Panc1 (cell line): ENCODE measurements at regions not wholly inside any gene's neighbourhood (a gene's known extent, or its start where the extent isn't known, plus 50 kb on each side); places are given as distances from the start of the nearest gene placed in this dataset.

Source experiments
- ATAC-seq: fragments of 200-7000 bp; cut with Tn5 transposase; 2 replicates; pipeline ENCODE4 v1.9.1; 2020; ENCODE audit warnings: mild to moderate bottlenecking, moderate library complexity
- BruUV-seq: library from RNA; stranded (reverse); fragments of 400-500 nt; replicated peaks from 2 replicates; lab custom pipeline; 2021; lab: Mats Ljungman, UMichigan
- CTCF ChIA-PET: fragments of 300-600 bp; sonication (Branson Sonifier 250); formaldehyde crosslinking; loops from one replicate; lab custom pipeline; 2022; ENCODE audit warnings: antibody characterized with exemption; lab: Charles Lee
- POLR2A ChIA-PET: fragments of 300-600 bp; sonication (Branson Sonifier 250); formaldehyde crosslinking; loops from one replicate; lab custom pipeline; 2022; ENCODE audit warnings: antibody characterized with exemption; lab: Charles Lee
- DNase-seq: peaks from one replicate; pipeline ENCODE4 v3.0.0-alpha.2; 2010; ENCODE audit warnings: low read depth, low spot score
- H3K27ac ChIP-seq: 2 replicates; pipeline ENCODE4 v1.5.1; 2011; ENCODE audit warnings: mild to moderate bottlenecking, low read length, inconsistent platforms
- H3K27me3 ChIP-seq: fragments of 200-500 bp; sonication (Bioruptor generic); 2 replicates; pipeline ENCODE4 v1.6.0; 2014; ENCODE audit warnings: low read length, inconsistent platforms; ENCODE audit not compliant: control insufficient read depth, insufficient read depth
- H3K36me3 ChIP-seq: fragments of 200-500 bp; sonication (Bioruptor generic); 2 replicates; pipeline ENCODE4 v1.5.1; 2014; ENCODE audit warnings: inconsistent platforms, mild to moderate bottlenecking, low read length, moderate library complexity; ENCODE audit not compliant: control insufficient read depth, insufficient read depth
- H3K4me1 ChIP-seq: 2 replicates; pipeline ENCODE4 v1.5.1; 2011; ENCODE audit warnings: inconsistent platforms, mild to moderate bottlenecking, low read length, moderate library complexity; ENCODE audit not compliant: control insufficient read depth, insufficient read depth
- H3K4me3 ChIP-seq, 2 experiments: 2 replicates each; pipeline ENCODE4 v1.5.1; 2011 to 2012; ENCODE audit warnings: low read depth in 2 of 2, low read length in 2 of 2, mild to moderate bottlenecking in 2 of 2, inconsistent platforms in 1 of 2, moderate library complexity in 1 of 2
- H3K9me3 ChIP-seq: fragments of 200-500 bp; sonication (Bioruptor generic); 2 replicates; pipeline ENCODE4 v1.5.1; 2014; ENCODE audit warnings: low read depth, mild to moderate bottlenecking, inconsistent platforms, low read length, moderate library complexity; ENCODE audit not compliant: control insufficient read depth, insufficient read depth
- CTCF ChIP-seq: fragments of 450-650 bp; IDR thresholded peaks from 2 replicates; pipeline ENCODE4 v1.5.1; 2017; ENCODE audit warnings: mild to moderate bottlenecking
- POLR2AphosphoS5 ChIP-seq: IDR thresholded peaks from 2 replicates; pipeline ENCODE4 v1.6.1; 2012; ENCODE audit warnings: mild to moderate bottlenecking, low read depth, low read length, moderate library complexity
- REST ChIP-seq, 2 experiments: IDR thresholded peaks; 2 replicates each; pipeline ENCODE4 v1.6.1; 2011 to 2012; ENCODE audit warnings: low read depth in 2 of 2, control low read depth in 1 of 2, low read length in 1 of 2, mild to moderate bottlenecking in 1 of 2, moderate library complexity in 1 of 2; ENCODE audit not compliant: insufficient read depth in 1 of 2
- SIN3A ChIP-seq: IDR thresholded peaks from 2 replicates; pipeline ENCODE4 v1.6.1; 2012; ENCODE audit warnings: low read depth, mild to moderate bottlenecking, low read length, moderate library complexity, borderline replicate concordance; ENCODE audit not compliant: insufficient read depth
- TCF7L2 ChIP-seq: IDR thresholded peaks from 2 replicates; pipeline ENCODE4 v1.6.1; 2011; ENCODE audit warnings: mild to moderate bottlenecking, low read depth, low read length, inconsistent platforms
- in situ Hi-C: cut with HindIII; loops from 2 replicates; pipeline ENCODE4 v1.10.0; 2016; ENCODE audit warnings: low sequenced_read_pairs, low pct_unique_long_range_greater_than_20kb
- intact Hi-C: fragments of 100-400 bp; cut with micrococcal nuclease; formaldehyde crosslinking; loops from one replicate; pipeline ENCODE4 v1.10.0; 2022; ENCODE audit not compliant: unreplicated experiment

GRCh38 chr1:168982778-168983177 lies 123.7 kb upstream of the ATP1B1 start:
- H3K4me1 ChIP-seq, result no peaks in the 10 kb centered on the region
- BruUV-seq, result no TSS peak
- in situ Hi-C loops, result no loop called here
- no peak overlapping the region for H3K27ac ChIP-seq
- DNase-seq (no peak), ATAC-seq (no peak)
- no peaks in the 10 kb centered on the region for H3K9me3 ChIP-seq
- ChIA-PET CTCF (no interaction called here), POLR2A (no interaction called here)
- H3K36me3 ChIP-seq, result no peaks in the 10 kb centered on the region
- no peak overlapping the region for H3K4me3 ChIP-seq
- no peaks in the 10 kb centered on the region for H3K27me3 ChIP-seq
- no peak for TF ChIP-seq TCF7L2
- TF ChIP-seq CTCF, result no peak
- TF ChIP-seq REST (IDR thresholded peaks at IDR 0.05; ENCODE audit: insufficient read depth in 1 of 2, low read depth in 2 of 2, low read length in 1 of 2), result no peak
- TF ChIP-seq SIN3A, result no peak
- intact Hi-C loops, result no loop called here

GRCh38 chr1:168987330-168987729 lies 119.2 kb upstream of the ATP1B1 start:
- intact Hi-C loops (no loop called here), in situ Hi-C loops (no loop called here)
- ATAC-seq, result no peak
- H3K36me3 ChIP-seq, result no peaks in the 10 kb centered on the region
- no peaks in the 10 kb centered on the region for H3K9me3 ChIP-seq
- H3K27ac ChIP-seq, result no peak overlapping the region
- ChIA-PET POLR2A (no interaction called here), CTCF (no interaction called here)
- no peaks in the 10 kb centered on the region for H3K4me1 ChIP-seq
- no peaks in the 10 kb centered on the region for H3K27me3 ChIP-seq
- no peak overlapping the region for H3K4me3 ChIP-seq
- no peak for DNase-seq
- no peak for TF ChIP-seq REST (IDR thresholded peaks at IDR 0.05; ENCODE audit: insufficient read depth in 1 of 2, low read depth in 2 of 2, low read length in 1 of 2)
- TF ChIP-seq POLR2AphosphoS5, result no peak
- TF ChIP-seq CTCF, result no peak
- no peak for TF ChIP-seq SIN3A
- TF ChIP-seq TCF7L2, result no peak
- BruUV-seq, result no TSS peak
